Stimulated activated CD8-positive, alpha-beta memory T cell treated with anti-CD3 and anti-CD28 coated beads, Interleukin-12 subunit alpha, Interleukin-12 subunit beta, amount 100 ng/mL, for 1 hour (primary cell): ENCODE measurements at regions not wholly inside any gene's neighbourhood (a gene's known extent, or its start where the extent isn't known, plus 50 kb on each side); places are given as distances from the start of the nearest gene placed in this dataset.

ENCODE experiments used
- DNase-seq: peaks from one replicate; pipeline ENCODE4 v3.0.0-alpha.2; 2020; ENCODE audit warnings: low read depth

- DNase-seq: no peak
These were observed 1012.4 kb downstream of the GRIK2 start for GRCh38 chr6:102405860-102406259.

- no peak for DNase-seq
These were observed 1009.3 kb downstream of the GRIK2 start for GRCh38 chr6:102402635-102403329.

GRCh38 chr6:102398788-102399390, 1005.4 kb downstream of the GRIK2 start:
- no peak for DNase-seq

- DNase-seq: no peak
These were observed 997.0 kb downstream of the GRIK2 start for GRCh38 chr6:102390541-102390940.

- no peak for DNase-seq
These were observed 996.5 kb downstream of the GRIK2 start for GRCh38 chr6:102389994-102390393.

GRCh38 chr6:102387326-102388033, 994.0 kb downstream of the GRIK2 start:
- no peak for DNase-seq

GRCh38 chr6:102381203-102381602, 987.7 kb downstream of the GRIK2 start:
- no peak for DNase-seq

- DNase-seq: no peak
These were observed 962.7 kb downstream of the GRIK2 start for GRCh38 chr6:102356170-102356569.

- DNase-seq: no peak
These were observed 962.1 kb downstream of the GRIK2 start for GRCh38 chr6:102355578-102355977.

GRCh38 chr6:102352552-102352951, 959.0 kb downstream of the GRIK2 start:
- DNase-seq: no peak

GRCh38 chr6:102344769-102345168, 951.3 kb downstream of the GRIK2 start:
- no peak for DNase-seq

- DNase-seq: no peak
These were observed 946.8 kb downstream of the GRIK2 start for GRCh38 chr6:102340311-102340710.

- no peak for DNase-seq
These were observed 940.2 kb downstream of the GRIK2 start for GRCh38 chr6:102333736-102334135.

GRCh38 chr6:102327697-102328225, 934.3 kb downstream of the GRIK2 start:
- no peak for DNase-seq

GRCh38 chr6:102313699-102314098, 920.2 kb downstream of the GRIK2 start:
- DNase-seq: no peak

GRCh38 chr6:102309700-102310099, 916.2 kb downstream of the GRIK2 start:
- DNase-seq: no peak

- DNase-seq: no peak
These were observed 906.8 kb downstream of the GRIK2 start for GRCh38 chr6:102300350-102300749.

GRCh38 chr6:102298051-102298450, 904.5 kb downstream of the GRIK2 start:
- no peak for DNase-seq
